HepG2 (cell line): ENCODE measurements at regions not wholly inside any gene's neighbourhood (a gene's known extent, or its start where the extent isn't known, plus 50 kb on each side); places are given as distances from the start of the nearest gene placed in this dataset.

Source experiments
- AKAP8 ChIP-seq: sonication (generic); formaldehyde crosslinking; IDR thresholded peaks from 2 replicates; pipeline ENCODE4 v1.5.1; 2020; ENCODE audit warnings: mild to moderate bottlenecking, missing genetic modification reagents
- GTF2F1 ChIP-seq: fragments of 150-350 bp; IDR thresholded peaks from 2 replicates; pipeline ENCODE4 v1.6.1; 2014; ENCODE audit warnings: low read length
- GZF1 ChIP-seq: sonication (generic); formaldehyde crosslinking; IDR thresholded peaks from 2 replicates; pipeline ENCODE4 v1.5.1; 2020; ENCODE audit warnings: mild to moderate bottlenecking, missing genetic modification reagents
- HDAC2 ChIP-seq: sonication (generic); formaldehyde crosslinking; IDR thresholded peaks from 2 replicates; pipeline ENCODE4 v1.4.0; 2020; ENCODE audit warnings: missing genetic modification reagents
- MEIS2 ChIP-seq: sonication (generic); formaldehyde crosslinking; IDR thresholded peaks from 2 replicates; pipeline ENCODE4 v1.9.0; 2021; ENCODE audit warnings: mild to moderate bottlenecking, missing genetic modification reagents
- MYNN ChIP-seq: sonication (generic); formaldehyde crosslinking; IDR thresholded peaks from 2 replicates; pipeline ENCODE4 v1.4.0; 2020; ENCODE audit warnings: mild to moderate bottlenecking, low read depth, missing genetic modification reagents
- POGZ ChIP-seq: sonication (generic); formaldehyde crosslinking; IDR thresholded peaks from 2 replicates; pipeline ENCODE4 v1.4.0; 2020; ENCODE audit warnings: mild to moderate bottlenecking, missing genetic modification reagents
- ZFP41 ChIP-seq: sonication (generic); formaldehyde crosslinking; IDR thresholded peaks from 2 replicates; pipeline ENCODE4 v1.4.0; 2020; ENCODE audit warnings: mild to moderate bottlenecking, missing genetic modification reagents, borderline replicate concordance
- ZNF235 ChIP-seq: sonication (generic); formaldehyde crosslinking; IDR thresholded peaks from 2 replicates; pipeline ENCODE4 v1.8.1; 2023; ENCODE audit warnings: mild to moderate bottlenecking, missing genetic modification reagents, borderline replicate concordance
- ZNF558 ChIP-seq: sonication (generic); formaldehyde crosslinking; IDR thresholded peaks from 2 replicates; pipeline ENCODE4 v1.9.0; 2022; ENCODE audit warnings: mild to moderate bottlenecking, missing genetic modification reagents, borderline replicate concordance
- ZNF569 ChIP-seq: sonication (generic); formaldehyde crosslinking; IDR thresholded peaks from 2 replicates; pipeline ENCODE4 v1.5.0; 2020; ENCODE audit warnings: mild to moderate bottlenecking, missing genetic modification reagents, moderate library complexity, borderline replicate concordance
- ZNF652 ChIP-seq: IDR thresholded peaks from 2 replicates; pipeline ENCODE4 v1.6.1; 2016; ENCODE audit warnings: low read depth, borderline replicate concordance
- ZNF776 ChIP-seq: sonication (generic); formaldehyde crosslinking; IDR thresholded peaks from 2 replicates; pipeline ENCODE4 v1.4.0; 2020; ENCODE audit warnings: mild to moderate bottlenecking, missing genetic modification reagents
- TF ChIP-seq, protein P1 (sequence below): sonication (generic); formaldehyde crosslinking; IDR thresholded peaks from 2 replicates; pipeline ENCODE4 v1.4.0; 2020; ENCODE audit warnings: missing genetic modification reagents
- TF ChIP-seq, protein P2 (sequence below), 2 experiments: sonication (generic) in 1 of 2; formaldehyde crosslinking in 1 of 2; IDR thresholded peaks; 2 replicates each; pipeline versions ENCODE4 v1.4.0 to v1.6.1; 2018 to 2020; ENCODE audit warnings: missing genetic modification reagents in 2 of 2, borderline replicate concordance in 1 of 2, low read depth in 1 of 2, mild to moderate bottlenecking in 1 of 2, missing biosample characterization in 1 of 2

DNA sequence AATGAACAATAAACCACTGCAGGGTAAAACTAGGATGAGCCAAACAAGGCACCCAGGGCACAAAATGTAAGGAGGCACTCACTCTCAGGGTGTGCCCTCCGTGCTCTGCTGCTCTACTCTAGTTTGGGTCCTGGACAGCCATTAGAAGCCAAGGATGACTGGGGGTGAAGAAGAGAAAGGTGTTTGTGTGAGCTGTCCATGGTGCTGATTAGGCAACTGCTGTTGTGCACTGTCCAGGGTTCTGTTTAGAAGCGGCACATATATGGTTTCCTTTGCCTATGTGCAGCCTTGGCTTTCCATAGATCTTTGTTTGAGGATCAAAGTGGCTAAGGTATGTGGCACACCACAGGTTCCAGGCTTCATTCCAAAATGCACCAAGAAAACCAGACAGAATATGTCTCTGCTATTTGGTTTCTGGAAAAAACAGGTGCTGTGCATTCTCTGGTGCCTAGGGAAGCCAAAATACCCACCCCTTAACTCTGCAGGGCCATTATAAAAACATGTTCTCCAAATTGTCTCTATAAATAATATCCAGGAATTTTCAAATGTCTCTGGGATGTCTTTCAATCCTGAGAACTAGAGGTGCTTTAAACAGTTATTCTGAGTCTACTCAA, 123.5 kb downstream of the CBLN1 start (continued):
- no peak for TF ChIP-seq ZNF569 (CRISPR knock-in tag)
- peak; percentile 81; the same call in 1 of the 2 replicates for TF ChIP-seq ZNF235 (CRISPR knock-in tag)
- no peak for TF ChIP-seq ZNF776 (CRISPR knock-in tag)
- no peak for TF ChIP-seq GTF2F1
- TF ChIP-seq, protein P1, sequence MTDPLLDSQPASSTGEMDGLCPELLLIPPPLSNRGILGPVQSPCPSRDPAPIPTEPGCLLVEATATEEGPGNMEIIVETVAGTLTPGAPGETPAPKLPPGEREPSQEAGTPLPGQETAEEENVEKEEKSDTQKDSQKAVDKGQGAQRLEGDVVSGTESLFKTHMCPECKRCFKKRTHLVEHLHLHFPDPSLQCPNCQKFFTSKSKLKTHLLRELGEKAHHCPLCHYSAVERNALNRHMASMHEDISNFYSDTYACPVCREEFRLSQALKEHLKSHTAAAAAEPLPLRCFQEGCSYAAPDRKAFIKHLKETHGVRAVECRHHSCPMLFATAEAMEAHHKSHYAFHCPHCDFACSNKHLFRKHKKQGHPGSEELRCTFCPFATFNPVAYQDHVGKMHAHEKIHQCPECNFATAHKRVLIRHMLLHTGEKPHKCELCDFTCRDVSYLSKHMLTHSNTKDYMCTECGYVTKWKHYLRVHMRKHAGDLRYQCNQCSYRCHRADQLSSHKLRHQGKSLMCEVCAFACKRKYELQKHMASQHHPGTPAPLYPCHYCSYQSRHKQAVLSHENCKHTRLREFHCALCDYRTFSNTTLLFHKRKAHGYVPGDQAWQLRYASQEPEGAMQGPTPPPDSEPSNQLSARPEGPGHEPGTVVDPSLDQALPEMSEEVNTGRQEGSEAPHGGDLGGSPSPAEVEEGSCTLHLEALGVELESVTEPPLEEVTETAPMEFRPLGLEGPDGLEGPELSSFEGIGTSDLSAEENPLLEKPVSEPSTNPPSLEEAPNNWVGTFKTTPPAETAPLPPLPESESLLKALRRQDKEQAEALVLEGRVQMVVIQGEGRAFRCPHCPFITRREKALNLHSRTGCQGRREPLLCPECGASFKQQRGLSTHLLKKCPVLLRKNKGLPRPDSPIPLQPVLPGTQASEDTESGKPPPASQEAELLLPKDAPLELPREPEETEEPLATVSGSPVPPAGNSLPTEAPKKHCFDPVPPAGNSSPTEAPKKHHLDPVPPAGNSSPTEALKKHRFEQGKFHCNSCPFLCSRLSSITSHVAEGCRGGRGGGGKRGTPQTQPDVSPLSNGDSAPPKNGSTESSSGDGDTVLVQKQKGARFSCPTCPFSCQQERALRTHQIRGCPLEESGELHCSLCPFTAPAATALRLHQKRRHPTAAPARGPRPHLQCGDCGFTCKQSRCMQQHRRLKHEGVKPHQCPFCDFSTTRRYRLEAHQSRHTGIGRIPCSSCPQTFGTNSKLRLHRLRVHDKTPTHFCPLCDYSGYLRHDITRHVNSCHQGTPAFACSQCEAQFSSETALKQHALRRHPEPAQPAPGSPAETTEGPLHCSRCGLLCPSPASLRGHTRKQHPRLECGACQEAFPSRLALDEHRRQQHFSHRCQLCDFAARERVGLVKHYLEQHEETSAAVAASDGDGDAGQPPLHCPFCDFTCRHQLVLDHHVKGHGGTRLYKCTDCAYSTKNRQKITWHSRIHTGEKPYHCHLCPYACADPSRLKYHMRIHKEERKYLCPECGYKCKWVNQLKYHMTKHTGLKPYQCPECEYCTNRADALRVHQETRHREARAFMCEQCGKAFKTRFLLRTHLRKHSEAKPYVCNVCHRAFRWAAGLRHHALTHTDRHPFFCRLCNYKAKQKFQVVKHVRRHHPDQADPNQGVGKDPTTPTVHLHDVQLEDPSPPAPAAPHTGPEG (CRISPR knock-in tag): peak; percentile 89
- TF ChIP-seq HDAC2 (CRISPR knock-in tag): peak; percentile 92
- 0 out of 2 replicates have a peak, but pooled peaks have one; percentile 38 for TF ChIP-seq AKAP8
- peak; percentile 52; the same call in 1 of the 2 replicates for TF ChIP-seq ZFP41
- TF ChIP-seq MEIS2 (CRISPR knock-in tag): peak; percentile 97
- TF ChIP-seq GZF1: peak; percentile 87
- TF ChIP-seq ZNF652: no peak
- TF ChIP-seq ZNF558 (CRISPR knock-in tag): peak; percentile 90; the same call in 1 of the 2 replicates
- TF ChIP-seq, protein P2, sequence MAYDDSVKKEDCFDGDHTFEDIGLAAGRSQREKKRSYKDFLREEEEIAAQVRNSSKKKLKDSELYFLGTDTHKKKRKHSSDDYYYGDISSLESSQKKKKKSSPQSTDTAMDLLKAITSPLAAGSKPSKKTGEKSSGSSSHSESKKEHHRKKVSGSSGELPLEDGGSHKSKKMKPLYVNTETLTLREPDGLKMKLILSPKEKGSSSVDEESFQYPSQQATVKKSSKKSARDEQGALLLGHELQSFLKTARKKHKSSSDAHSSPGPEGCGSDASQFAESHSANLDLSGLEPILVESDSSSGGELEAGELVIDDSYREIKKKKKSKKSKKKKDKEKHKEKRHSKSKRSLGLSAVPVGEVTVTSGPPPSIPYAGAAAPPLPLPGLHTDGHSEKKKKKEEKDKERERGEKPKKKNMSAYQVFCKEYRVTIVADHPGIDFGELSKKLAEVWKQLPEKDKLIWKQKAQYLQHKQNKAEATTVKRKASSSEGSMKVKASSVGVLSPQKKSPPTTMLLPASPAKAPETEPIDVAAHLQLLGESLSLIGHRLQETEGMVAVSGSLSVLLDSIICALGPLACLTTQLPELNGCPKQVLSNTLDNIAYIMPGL (CRISPR knock-in tag; IDR thresholded peaks at IDR 0.05; ENCODE audit: borderline replicate concordance in 1 of 2, low read depth in 1 of 2): peak in 1 of 2 experiments; percentile 78; a peak in 2 of 4 replicates
- peak; percentile 93; the same call in 1 of the 2 replicates for TF ChIP-seq MYNN (CRISPR knock-in tag)
- no peak for TF ChIP-seq POGZ
